ENCODE measurements at regions not wholly inside any gene's neighbourhood (a gene's known extent, or its start where the extent isn't known, plus 50 kb on each side); places are given as distances from the start of the nearest gene placed in this dataset.

DNA sequence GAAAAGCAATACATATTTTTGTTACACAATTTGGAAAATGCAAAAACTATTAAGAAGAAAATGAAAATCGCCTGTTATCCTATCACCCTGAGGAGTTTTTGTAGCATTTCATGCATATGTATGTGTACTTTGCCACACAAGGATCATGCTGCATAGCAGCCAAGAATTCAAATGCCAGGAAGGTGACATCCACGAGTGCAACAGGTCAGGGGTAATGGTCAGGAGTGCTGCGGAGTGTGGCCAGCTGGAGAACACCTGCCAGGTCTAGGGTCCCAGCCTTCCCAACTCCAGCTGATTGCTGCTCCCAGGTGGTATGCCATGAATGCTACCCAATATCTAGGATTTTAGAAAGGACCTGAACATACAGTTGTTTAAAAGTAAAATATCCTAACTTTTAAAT lies 617.1 kb downstream of the PRELID2 start:
- TF ChIP-seq CTCF (IDR thresholded peaks at IDR 0.05; ENCODE audit: insufficient read depth, low read depth, low read length) (no peak), EZH2 (IDR thresholded peaks at IDR 0.05; ENCODE audit: insufficient read depth, low read length) (no peak)

Data from astrocyte (in vitro differentiated cells and primary cell).